ENCODE measurements at regions not wholly inside any gene's neighbourhood (a gene's known extent, or its start where the extent isn't known, plus 50 kb on each side); places are given as distances from the start of the nearest gene placed in this dataset.

DNA sequence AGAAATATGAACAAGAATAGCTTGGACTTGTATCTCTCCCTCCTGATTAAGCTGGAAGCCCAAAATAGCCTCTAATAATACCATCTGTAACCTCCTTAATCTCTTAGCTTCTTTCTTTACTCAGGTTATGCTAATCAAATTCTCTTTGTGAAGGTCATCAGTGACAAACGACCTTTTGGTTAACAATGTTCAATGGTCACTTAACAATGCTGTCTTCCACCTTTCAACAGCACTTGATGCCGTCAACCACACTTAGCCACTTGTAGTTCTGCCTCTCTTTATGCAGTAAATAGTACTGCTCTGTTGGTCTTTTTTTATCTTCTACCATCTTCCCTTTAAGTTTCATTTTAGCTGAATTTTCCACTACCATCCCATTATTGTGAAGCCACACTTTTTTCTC is 476.6 kb upstream of the TGFBR2 start:
- H3K27me3 Mint-ChIP-seq, result no peaks in the 10 kb centered on the region
- ATAC-seq (no peak), DNase-seq (no peak)
- H3K4me3 Mint-ChIP-seq, result no peak overlapping the region
- no peak overlapping the region for H3K27ac Mint-ChIP-seq
- CTCF ChIA-PET, result interaction anchor here (2.1 kb wide), 1 partner anchor 69 kb away, joined by 6 read pairs; no protein-coding TSS in a partner anchor
- no peaks in the 10 kb centered on the region for H3K36me3 Mint-ChIP-seq
- no peaks in the 10 kb centered on the region for H3K9me3 Mint-ChIP-seq (ENCODE audit: low read depth)
- H3K4me1 Mint-ChIP-seq, result no peaks in the 10 kb centered on the region

DNA sequence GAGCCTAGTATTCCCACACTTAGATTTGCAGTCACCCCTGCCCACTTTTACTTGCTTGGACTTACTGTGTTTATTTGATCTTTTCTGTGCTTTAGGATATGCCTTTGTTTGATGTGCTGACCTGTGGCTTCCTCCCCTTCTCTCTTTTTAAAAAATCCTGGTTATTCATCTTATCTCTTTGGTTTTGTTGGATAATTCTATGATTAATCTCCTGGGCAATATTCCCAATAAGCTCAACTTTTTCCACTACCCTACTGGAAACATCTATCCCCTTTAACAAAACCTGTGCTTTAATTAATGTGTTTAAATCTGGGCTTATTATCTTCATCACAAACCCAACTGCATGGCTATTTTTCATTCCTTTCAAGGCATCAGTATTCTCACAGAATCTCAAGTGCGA is 476.0 kb upstream of the TGFBR2 start:
- Mint-ChIP-seq H3K9me3 (ENCODE audit: low read depth) (no peaks in the 10 kb centered on the region), H3K4me1 (no peaks in the 10 kb centered on the region), H3K36me3 (no peaks in the 10 kb centered on the region), H3K27ac (no peak overlapping the region), H3K4me3 (no peak overlapping the region), H3K27me3 (no peaks in the 10 kb centered on the region)
- no peak for DNase-seq
- CTCF ChIA-PET, result interaction anchor here (2.1 kb wide), 1 partner anchor 69 kb away, joined by 6 read pairs; no protein-coding TSS in a partner anchor
- no peak for ATAC-seq

DNA sequence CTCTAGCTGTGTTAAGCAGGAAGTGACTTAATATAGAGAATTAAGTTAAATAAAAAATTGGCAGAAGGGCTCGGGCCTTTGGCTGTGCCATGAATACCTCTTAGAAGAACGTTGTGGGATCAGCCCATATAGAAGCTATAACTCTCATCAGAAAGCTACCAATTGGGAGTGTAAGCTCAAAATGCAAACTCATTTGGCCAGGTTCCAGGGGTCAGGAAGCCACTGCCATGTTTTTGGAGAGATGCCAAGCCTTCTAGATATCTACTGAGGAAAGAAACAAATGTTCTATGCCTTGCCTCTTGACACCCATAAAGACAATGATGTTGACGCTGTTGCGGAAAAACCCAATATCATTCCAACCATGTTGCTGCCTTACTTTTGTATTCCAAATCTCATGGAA is 475.2 kb upstream of the TGFBR2 start:
- no peaks in the 10 kb centered on the region for H3K27me3 Mint-ChIP-seq
- no peaks in the 10 kb centered on the region for H3K36me3 Mint-ChIP-seq
- CTCF ChIA-PET, result no interaction called here
- H3K9me3 Mint-ChIP-seq (ENCODE audit: low read depth), result no peaks in the 10 kb centered on the region
- H3K4me1 Mint-ChIP-seq, result no peaks in the 10 kb centered on the region
- ATAC-seq (no peak), DNase-seq (no peak)
- no peak overlapping the region for H3K27ac Mint-ChIP-seq
- no peak overlapping the region for H3K4me3 Mint-ChIP-seq

DNA sequence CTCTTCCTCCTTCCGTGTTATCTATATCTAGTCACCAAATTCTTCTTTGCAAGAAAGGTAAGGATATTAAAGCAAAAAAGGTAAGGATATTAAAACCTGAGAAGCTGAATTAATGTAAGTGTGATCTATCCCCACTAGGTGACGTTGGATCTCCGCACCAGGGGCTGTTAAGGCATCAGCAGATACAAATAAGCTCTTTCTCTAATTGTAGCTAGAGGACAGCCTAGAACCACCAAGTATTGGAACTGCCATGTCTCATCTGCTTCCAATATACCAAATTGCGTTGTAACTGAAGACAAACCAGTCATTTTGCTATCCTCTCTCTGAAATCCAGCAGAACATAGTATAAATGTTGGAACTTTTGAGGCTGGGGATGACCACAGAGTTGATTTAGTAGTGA is 471.2 kb upstream of the TGFBR2 start:
- Mint-ChIP-seq H3K36me3 (no peaks in the 10 kb centered on the region), H3K9me3 (ENCODE audit: low read depth) (no peaks in the 10 kb centered on the region), H3K4me3 (no peak overlapping the region), H3K27me3 (no peaks in the 10 kb centered on the region), H3K4me1 (no peaks in the 10 kb centered on the region), H3K27ac (no peak overlapping the region)
- ATAC-seq (no peak), DNase-seq (no peak)
- CTCF ChIA-PET, result interaction anchor here (0.6 to 1.3 kb wide), 2 partner anchors 64 to 426 kb away, joined by 3 to 4 read pairs; no protein-coding TSS in a partner anchor

DNA sequence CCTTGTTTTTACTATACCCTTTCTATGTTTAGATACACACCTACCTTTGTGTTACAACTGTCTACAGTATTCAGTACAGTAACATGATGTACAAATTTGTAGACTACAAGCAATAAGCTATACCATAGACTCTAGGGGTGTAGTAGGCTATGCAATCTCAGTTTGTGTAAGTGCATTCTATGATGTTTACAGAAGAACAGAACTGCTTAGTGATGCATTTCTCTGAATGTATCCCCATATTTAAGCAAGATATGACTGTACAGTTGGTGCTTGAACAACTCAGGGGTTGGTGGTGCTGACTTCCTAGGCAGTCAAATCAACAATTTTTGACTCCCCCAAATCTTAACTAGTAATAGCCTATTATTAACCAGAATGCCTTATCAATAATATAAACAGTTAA is 467.1 kb upstream of the TGFBR2 start:
- CTCF ChIA-PET, result no interaction called here
- Mint-ChIP-seq H3K36me3 (no peaks in the 10 kb centered on the region), H3K9me3 (ENCODE audit: low read depth) (peaks cover 4% of the 10 kb centered on the region), H3K4me3 (no peak overlapping the region), H3K27ac (no peak overlapping the region), H3K27me3 (no peaks in the 10 kb centered on the region), H3K4me1 (no peaks in the 10 kb centered on the region)
- DNase-seq, result no peak
- ATAC-seq, result no peak

DNA sequence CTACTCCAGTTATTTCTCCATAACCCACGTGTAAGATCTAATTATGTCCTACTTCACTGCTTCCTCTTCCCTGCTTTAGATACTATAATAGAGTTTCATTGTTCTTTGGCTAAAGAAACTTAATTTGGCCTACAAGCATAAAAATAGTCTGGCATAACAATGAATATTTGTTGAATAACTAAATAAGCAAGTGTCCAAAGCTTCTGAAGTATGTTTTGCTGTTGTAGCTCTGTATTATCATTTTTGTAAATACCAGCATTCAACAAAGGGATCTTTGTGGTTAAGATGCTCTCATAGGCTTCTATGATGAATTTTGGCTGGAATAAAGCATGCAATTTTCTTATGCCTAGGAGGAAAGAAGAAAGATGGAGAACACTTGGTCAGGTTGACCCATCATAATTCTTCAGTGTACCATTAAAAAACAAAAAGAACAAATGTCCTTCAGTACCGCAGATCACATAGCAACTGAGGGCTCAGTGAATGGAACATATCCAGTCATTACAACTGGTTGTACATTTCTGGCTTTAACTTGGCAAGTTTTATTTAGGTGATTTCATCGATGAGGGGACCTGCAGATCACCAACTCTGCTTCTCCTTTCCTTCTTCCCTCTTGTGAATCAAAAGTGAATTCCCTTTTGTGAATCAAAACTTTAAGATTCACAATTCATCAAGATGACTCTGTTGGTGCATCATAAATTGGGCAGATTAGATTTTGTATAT is 465.9 kb upstream of the TGFBR2 start:
- H3K4me3 Mint-ChIP-seq, result no peak overlapping the region
- H3K27me3 Mint-ChIP-seq, result no peaks in the 10 kb centered on the region
- CTCF ChIA-PET, result no interaction called here
- no peaks in the 10 kb centered on the region for H3K4me1 Mint-ChIP-seq
- peaks cover 4% of the 10 kb centered on the region for H3K9me3 Mint-ChIP-seq (ENCODE audit: low read depth)
- H3K27ac Mint-ChIP-seq, result no peak overlapping the region
- DNase-seq, result no peak
- H3K36me3 Mint-ChIP-seq, result no peaks in the 10 kb centered on the region
- ATAC-seq, result no peak

DNA sequence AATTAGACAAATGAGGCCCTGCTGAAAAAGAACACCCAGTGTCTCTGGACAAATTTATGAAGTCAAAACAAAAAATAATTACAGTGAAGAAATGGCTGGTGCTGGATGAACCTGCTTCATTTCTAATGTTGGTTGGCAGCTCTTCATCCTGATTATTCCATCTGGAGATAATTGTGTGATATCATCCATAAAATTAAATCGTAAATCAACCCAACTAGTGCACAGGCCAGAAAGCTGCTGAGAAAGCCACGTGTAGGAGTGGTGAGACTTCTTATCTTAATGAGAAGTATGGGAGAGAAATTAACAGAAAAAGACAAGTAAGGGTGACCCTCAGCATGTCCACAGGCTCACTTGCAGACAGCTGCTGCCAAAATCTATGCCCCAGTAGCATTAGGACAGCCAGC is 465.2 kb upstream of the TGFBR2 start:
- no peak overlapping the region for H3K27ac Mint-ChIP-seq
- H3K36me3 Mint-ChIP-seq, result no peaks in the 10 kb centered on the region
- H3K4me1 Mint-ChIP-seq, result no peaks in the 10 kb centered on the region
- no peaks in the 10 kb centered on the region for H3K27me3 Mint-ChIP-seq
- DNase-seq (no peak), ATAC-seq (no peak)
- CTCF ChIA-PET, result no interaction called here
- peaks cover 4% of the 10 kb centered on the region for H3K9me3 Mint-ChIP-seq (ENCODE audit: low read depth)
- H3K4me3 Mint-ChIP-seq, result no peak overlapping the region

DNA sequence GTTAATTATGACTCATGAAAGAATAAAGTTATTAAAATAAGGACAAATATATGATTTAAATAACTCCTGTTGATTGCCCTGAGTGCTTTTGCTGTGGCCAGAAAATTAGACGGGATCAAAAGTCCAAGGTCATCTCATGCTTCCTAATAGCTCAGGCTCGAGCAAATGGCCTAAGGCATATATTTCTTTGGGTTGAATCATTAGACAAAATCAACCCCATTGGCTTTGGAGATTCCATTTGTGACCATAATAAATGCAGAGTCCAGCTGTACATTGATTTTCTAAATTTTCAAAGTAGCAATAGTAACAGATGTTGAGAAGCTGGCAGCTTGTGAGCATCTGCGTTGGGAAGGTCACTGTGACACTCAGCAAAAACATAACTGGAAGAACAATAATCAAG is 464.5 kb upstream of the TGFBR2 start:
- Mint-ChIP-seq H3K27ac (no peak overlapping the region), H3K9me3 (ENCODE audit: low read depth) (peaks cover 4% of the 10 kb centered on the region), H3K4me1 (no peaks in the 10 kb centered on the region), H3K27me3 (no peaks in the 10 kb centered on the region), H3K36me3 (no peaks in the 10 kb centered on the region), H3K4me3 (no peak overlapping the region)
- CTCF ChIA-PET, result no interaction called here
- DNase-seq (no peak), ATAC-seq (no peak)

DNA sequence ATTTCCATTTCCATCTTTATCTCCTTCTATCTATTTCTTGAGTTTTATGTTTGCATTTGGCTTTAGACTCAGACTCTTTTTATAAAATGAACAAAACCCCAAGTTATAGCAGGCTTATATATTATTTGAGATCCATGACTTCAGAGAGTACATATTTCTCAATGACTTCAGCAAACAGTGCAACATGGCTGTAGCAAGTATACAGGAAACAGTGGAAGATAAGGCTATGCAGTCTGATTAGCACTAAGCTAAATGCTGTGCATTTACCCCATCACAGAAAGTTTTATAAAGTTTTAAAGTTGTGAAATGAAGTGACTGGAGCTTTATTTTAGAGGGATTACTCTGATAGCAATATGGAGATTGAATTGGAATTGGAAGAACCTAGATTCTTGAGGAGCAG is 463.5 kb upstream of the TGFBR2 start:
- no peak overlapping the region for H3K27ac Mint-ChIP-seq
- ATAC-seq (no peak), DNase-seq (no peak)
- H3K27me3 Mint-ChIP-seq, result no peaks in the 10 kb centered on the region
- H3K9me3 Mint-ChIP-seq (ENCODE audit: low read depth), result peaks cover 4% of the 10 kb centered on the region
- no peak overlapping the region for H3K4me3 Mint-ChIP-seq
- no peaks in the 10 kb centered on the region for H3K36me3 Mint-ChIP-seq
- H3K4me1 Mint-ChIP-seq, result peaks cover 3% of the 10 kb centered on the region
- CTCF ChIA-PET, result interaction anchor here (1.7 kb wide), 1 partner anchor 10 kb away, joined by 4 read pairs; no protein-coding TSS in a partner anchor

DNA sequence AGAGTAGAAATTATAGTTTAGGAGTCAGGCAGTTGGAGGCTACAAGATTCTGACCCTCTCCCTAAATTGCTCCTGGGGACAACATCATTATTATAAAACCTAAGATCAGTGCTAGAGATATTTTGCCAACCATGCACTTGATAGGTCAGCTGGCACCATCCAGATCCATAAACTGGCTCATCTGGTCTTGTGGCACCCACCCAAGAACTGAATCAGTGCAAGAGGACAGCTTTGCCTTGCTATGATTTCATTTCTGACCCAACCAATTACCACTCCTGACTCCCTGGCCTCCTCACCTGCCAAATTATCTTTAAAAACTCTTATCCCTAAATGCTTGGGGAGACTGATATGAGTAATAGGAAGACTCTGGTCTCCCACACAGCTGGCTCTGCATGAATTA is 461.1 kb upstream of the TGFBR2 start:
- Mint-ChIP-seq H3K9me3 (ENCODE audit: low read depth) (peaks cover 4% of the 10 kb centered on the region), H3K4me3 (no peak overlapping the region), H3K4me1 (peaks cover 3% of the 10 kb centered on the region), H3K27ac (no peak overlapping the region), H3K27me3 (no peaks in the 10 kb centered on the region), H3K36me3 (no peaks in the 10 kb centered on the region)
- CTCF ChIA-PET, result no interaction called here
- ATAC-seq (no peak), DNase-seq (no peak)

DNA sequence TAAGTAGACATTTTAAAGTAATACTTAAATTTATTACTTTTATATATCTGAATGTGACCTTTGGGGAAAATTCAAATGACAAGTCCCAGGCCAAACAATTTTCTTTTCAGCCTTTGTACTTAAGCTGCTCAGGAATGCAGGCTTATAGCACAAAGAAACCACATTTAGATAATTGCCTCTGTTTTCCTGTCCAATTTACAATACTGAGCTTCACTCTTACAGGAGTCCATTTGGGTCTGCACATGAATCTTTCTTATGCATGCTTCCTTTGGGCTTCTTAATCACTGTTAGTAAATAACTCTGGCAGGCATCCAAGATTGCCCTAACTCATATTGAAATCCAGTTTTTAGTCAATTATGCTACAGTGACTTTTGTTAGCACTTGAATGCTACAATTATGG is 459.4 kb upstream of the TGFBR2 start:
- Mint-ChIP-seq H3K36me3 (no peaks in the 10 kb centered on the region), H3K4me1 (peaks cover 3% of the 10 kb centered on the region), H3K9me3 (ENCODE audit: low read depth) (peaks cover 4% of the 10 kb centered on the region), H3K27me3 (peaks cover 3% of the 10 kb centered on the region), H3K4me3 (no peak overlapping the region), H3K27ac (no peak overlapping the region)
- DNase-seq (no peak), ATAC-seq (no peak)
- CTCF ChIA-PET, result no interaction called here

DNA sequence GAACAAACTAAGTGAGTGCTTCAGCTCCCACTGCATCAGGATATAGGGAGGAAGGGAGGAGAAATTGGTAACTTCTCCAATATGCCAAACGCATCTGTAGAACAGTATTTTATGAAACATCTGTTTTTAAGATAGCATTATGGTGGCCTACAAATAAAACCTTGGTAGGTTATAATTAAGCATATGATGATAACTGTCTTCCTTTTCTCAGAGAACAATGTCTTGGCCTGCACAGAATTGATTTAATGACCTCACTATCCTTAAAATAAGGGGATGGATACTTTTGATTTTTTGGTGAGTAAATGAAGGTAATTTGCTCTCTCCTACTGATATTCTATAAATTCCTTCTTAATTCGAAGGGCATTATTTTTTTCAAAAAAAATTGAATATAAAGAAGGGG is 451.5 kb upstream of the TGFBR2 start:
- Mint-ChIP-seq H3K4me1 (no peaks in the 10 kb centered on the region), H3K36me3 (peaks cover 2% of the 10 kb centered on the region), H3K27me3 (peaks cover 3% of the 10 kb centered on the region), H3K9me3 (ENCODE audit: low read depth) (no peaks in the 10 kb centered on the region), H3K4me3 (no peak overlapping the region), H3K27ac (no peak overlapping the region)
- DNase-seq (no peak), ATAC-seq (no peak)
- CTCF ChIA-PET, result no interaction called here

DNA sequence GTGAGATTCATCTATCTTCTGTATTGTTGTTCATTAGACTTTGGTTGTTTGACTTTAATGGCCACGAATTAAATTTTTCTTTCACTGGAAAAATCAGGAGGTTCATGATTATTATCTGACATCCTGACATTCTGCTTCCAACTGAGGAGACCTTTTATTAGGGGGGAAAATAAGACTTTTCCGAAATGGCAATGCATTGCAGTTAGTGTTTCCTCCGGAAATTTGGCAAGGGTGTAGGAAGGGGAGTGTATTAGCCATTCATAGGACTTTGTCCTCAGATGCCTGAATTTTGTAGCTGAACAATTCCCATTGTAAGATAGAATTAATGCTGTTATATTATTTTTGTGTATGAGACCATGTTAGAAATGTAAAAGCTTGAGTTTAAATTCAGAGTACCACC is 450.6 kb upstream of the TGFBR2 start:
- no peaks in the 10 kb centered on the region for H3K9me3 Mint-ChIP-seq (ENCODE audit: low read depth)
- peaks cover 2% of the 10 kb centered on the region for H3K36me3 Mint-ChIP-seq
- CTCF ChIA-PET, result no interaction called here

DNA sequence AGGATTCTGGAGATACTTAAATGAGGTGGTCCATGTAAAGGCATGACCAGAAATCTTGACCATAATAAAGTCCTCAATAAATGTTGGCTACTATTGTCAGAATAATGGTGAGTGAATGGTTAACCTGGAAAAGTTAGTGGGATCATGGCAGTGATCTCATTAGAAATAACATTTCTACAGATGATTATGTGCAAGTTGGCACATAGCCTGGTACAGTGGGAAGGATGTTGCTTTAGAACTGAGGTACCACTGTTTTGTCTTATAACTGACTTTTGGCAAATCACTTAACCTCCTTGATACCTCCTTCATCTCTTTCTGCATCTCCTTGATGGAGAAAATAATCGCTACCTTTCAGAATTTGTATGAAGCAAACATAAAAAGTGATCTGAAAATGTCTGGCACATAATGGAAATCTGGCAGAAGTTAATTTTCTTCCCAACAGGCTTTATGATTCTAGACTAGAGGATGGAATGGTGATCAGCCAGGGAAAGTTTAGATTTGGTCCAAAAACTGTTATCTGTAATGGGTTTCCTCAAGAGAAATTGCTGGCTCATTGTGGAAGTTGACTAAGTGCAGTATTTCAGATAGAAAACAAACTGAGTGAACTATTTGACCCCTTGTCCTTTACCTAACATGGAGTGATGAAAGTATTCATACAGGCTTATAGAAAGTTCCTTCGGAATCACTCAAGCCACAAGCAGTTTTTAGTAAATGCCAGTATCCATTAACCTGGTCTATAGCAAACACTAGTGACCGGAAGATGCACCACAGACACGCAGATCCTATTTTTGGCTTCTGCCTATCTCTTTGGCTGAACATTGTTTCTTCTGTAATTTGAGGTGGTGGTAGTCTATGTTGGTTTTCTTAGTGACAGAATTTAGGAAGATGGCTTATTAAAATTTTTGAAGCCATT is 449.6 kb upstream of the TGFBR2 start:
- CTCF ChIA-PET, result interaction anchor here (0.7 kb wide), 1 partner anchor 1705 kb away, joined by 3 read pairs; no protein-coding TSS in a partner anchor

More for the DNA sequence above, 450.6 kb upstream of the TGFBR2 start:
- DNase-seq, result no peak
- Mint-ChIP-seq H3K4me3 (no peak overlapping the region), H3K4me1 (no peaks in the 10 kb centered on the region), H3K27ac (no peak overlapping the region), H3K27me3 (peaks cover 1% of the 10 kb centered on the region)
- no peak for ATAC-seq

More for the DNA sequence above, 449.6 kb upstream of the TGFBR2 start:
- Mint-ChIP-seq H3K36me3 (peaks cover 2% of the 10 kb centered on the region), H3K4me1 (no peaks in the 10 kb centered on the region), H3K9me3 (ENCODE audit: low read depth) (no peaks in the 10 kb centered on the region), H3K4me3 (no peak overlapping the region), H3K27me3 (no peaks in the 10 kb centered on the region), H3K27ac (no peak overlapping the region)
- no peak for ATAC-seq
- no peak for DNase-seq
